PC-9 (cell line): ENCODE measurements at regions not wholly inside any gene's neighbourhood (a gene's known extent, or its start where the extent isn't known, plus 50 kb on each side); places are given as distances from the start of the nearest gene placed in this dataset.

Experiments
- BruUV-seq: library from RNA; stranded (reverse); fragments of 400-500 nt; replicated peaks from 2 replicates; lab custom pipeline; 2021; lab: Mats Ljungman, UMichigan
- CTCF ChIA-PET: fragments of 300-600 bp; sonication (Branson Sonifier 250); formaldehyde crosslinking; loops from one replicate; lab custom pipeline; 2022; ENCODE audit warnings: antibody characterized with exemption; lab: Charles Lee
- POLR2A ChIA-PET: fragments of 300-600 bp; sonication (Branson Sonifier 250); formaldehyde crosslinking; loops from one replicate; lab custom pipeline; 2022; ENCODE audit warnings: antibody characterized with exemption; ENCODE audit not compliant: unreplicated experiment; lab: Charles Lee
- DNase-seq, 2 experiments: peaks; one replicate each; pipeline versions ENCODE4 v3.0.0 to v3.0.0-alpha.2; 2015 to 2022; ENCODE audit warnings: mixed read lengths in 1 of 2
- H2AFZ ChIP-seq: fragments of 200-600 bp; sonication (generic); 2 replicates; pipeline ENCODE4 v1.8.1; 2017; ENCODE audit warnings: antibody characterized with exemption
- H3F3A ChIP-seq: fragments of 200-600 bp; sonication (generic); 2 replicates; pipeline ENCODE4 v1.8.1; 2017; ENCODE audit warnings: antibody characterized with exemption, mild to moderate bottlenecking, low read depth; ENCODE audit not compliant: insufficient read depth
- H3K27ac ChIP-seq: fragments of 200-600 bp; sonication (generic); 2 replicates; pipeline ENCODE4 v1.6.1; 2016; ENCODE audit warnings: mixed run types
- H3K27me3 ChIP-seq: fragments of 200-600 bp; sonication (generic); 2 replicates; pipeline ENCODE4 v1.6.1; 2016; ENCODE audit warnings: low read depth, mixed run types; ENCODE audit not compliant: insufficient read depth
- H3K36me3 ChIP-seq: fragments of 200-600 bp; sonication (generic); 2 replicates; pipeline ENCODE4 v1.6.1; 2016; ENCODE audit warnings: low read depth, mixed run types
- H3K4me1 ChIP-seq: fragments of 200-600 bp; sonication (generic); replicated peaks from 2 replicates; pipeline ENCODE4 v1.6.1; 2016; ENCODE audit warnings: mixed run types; ENCODE audit not compliant: insufficient read depth
- H3K4me2 ChIP-seq: fragments of 200-600 bp; sonication (generic); 2 replicates; pipeline ENCODE4 v1.6.1; 2017; ENCODE audit warnings: mixed run types
- H3K4me3 ChIP-seq: fragments of 200-600 bp; sonication (generic); 2 replicates; pipeline ENCODE4 v1.6.1; 2016; ENCODE audit warnings: mixed run types
- H3K79me2 ChIP-seq: fragments of 200-600 bp; sonication (generic); 2 replicates; pipeline ENCODE4 v1.6.1; 2017; ENCODE audit warnings: low read depth, mixed run types
- H3K9me2 ChIP-seq: fragments of 200-600 bp; sonication (generic); 2 replicates; pipeline ENCODE4 v1.8.1; 2017; ENCODE audit warnings: mild to moderate bottlenecking; ENCODE audit not compliant: insufficient read depth
- H3K9me3 ChIP-seq: fragments of 200-600 bp; sonication (generic); 2 replicates; pipeline ENCODE4 v1.8.1; 2016; ENCODE audit warnings: low read depth; ENCODE audit not compliant: insufficient read depth
- H4K20me1 ChIP-seq: fragments of 200-600 bp; sonication (generic); 2 replicates; pipeline ENCODE4 v1.8.1; 2017; ENCODE audit not compliant: insufficient read depth
- EZH2 ChIP-seq: fragments of 200-600 bp; sonication (generic); IDR thresholded peaks from 2 replicates; pipeline ENCODE4 v1.8.0; 2017; ENCODE audit warnings: antibody characterized with exemption, low read depth
- intact Hi-C: fragments of 100-400 bp; cut with micrococcal nuclease; formaldehyde crosslinking; loops from one replicate; pipeline ENCODE4 v1.10.0; 2022; ENCODE audit not compliant: unreplicated experiment
- TF ChIP-seq, protein P1 (sequence below): fragments of 200-600 bp; sonication (generic); conservative IDR thresholded peaks from 2 replicates; pipeline ENCODE4 v1.6.1; 2017; ENCODE audit warnings: mixed run types, antibody characterized with exemption, mild to moderate bottlenecking, moderate library complexity

DNA sequence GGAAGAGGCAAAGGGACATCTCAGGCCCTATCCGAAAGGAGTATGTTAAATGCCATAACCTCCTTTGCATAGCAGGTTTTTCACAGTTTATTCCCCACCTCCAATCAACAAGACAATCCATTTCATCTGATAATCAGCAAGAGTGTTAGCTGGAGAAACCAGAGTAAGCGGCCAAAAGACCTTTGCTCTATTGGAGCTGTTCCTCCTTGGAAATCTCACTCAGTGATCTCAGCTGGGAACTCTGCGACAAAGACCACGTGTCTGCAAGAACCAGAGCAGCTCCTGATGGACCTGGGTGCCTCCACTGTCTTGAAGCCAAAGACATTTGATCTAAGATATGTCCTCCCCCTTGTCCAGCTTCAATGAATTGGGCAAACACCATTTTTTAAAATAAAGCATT is 241.0 kb downstream of the SEC61B start:
- Histone ChIP-seq H3K4me3 (no peak overlapping the region), H3K79me2 (no peaks in the 10 kb centered on the region), H2AFZ (no peak overlapping the region), H3K9me3 (no peaks in the 10 kb centered on the region), H4K20me1 (no peaks in the 10 kb centered on the region), H3K27me3 (no peaks in the 10 kb centered on the region), H3K4me2 (no peak overlapping the region), H3K27ac (no peak overlapping the region), H3K9me2 (no peaks in the 10 kb centered on the region), H3K4me1 (no peaks in the 10 kb centered on the region), H3F3A (no peaks in the 10 kb centered on the region), H3K36me3 (no peaks in the 10 kb centered on the region)
- no TSS peak for BruUV-seq
- intact Hi-C loops, result no loop called here
- TF ChIP-seq, protein P1, sequence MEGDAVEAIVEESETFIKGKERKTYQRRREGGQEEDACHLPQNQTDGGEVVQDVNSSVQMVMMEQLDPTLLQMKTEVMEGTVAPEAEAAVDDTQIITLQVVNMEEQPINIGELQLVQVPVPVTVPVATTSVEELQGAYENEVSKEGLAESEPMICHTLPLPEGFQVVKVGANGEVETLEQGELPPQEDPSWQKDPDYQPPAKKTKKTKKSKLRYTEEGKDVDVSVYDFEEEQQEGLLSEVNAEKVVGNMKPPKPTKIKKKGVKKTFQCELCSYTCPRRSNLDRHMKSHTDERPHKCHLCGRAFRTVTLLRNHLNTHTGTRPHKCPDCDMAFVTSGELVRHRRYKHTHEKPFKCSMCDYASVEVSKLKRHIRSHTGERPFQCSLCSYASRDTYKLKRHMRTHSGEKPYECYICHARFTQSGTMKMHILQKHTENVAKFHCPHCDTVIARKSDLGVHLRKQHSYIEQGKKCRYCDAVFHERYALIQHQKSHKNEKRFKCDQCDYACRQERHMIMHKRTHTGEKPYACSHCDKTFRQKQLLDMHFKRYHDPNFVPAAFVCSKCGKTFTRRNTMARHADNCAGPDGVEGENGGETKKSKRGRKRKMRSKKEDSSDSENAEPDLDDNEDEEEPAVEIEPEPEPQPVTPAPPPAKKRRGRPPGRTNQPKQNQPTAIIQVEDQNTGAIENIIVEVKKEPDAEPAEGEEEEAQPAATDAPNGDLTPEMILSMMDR, result no peak
- no peak for DNase-seq
- ChIA-PET POLR2A (no interaction called here), CTCF (no interaction called here)

DNA sequence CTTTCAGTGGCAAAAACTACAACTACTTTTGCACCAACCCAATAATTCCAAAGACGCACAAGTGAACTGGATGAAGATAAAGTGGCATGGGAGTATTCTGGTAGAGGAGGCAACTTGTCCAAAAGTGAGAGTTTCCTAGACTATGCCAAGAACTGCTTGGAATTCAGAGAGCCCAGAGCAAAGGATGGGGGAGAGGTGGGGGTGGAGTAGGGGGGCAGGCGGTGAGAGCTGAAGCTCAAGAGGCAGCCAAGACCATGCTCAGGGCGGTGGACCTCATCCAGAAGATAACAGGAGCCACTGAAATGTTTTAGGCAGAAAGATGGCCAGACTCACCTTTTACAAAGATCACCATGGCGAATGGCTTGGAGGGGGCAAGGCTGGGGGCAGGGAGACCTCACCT is 242.5 kb downstream of the SEC61B start:
- TF ChIP-seq, protein P1, result no peak
- no peak for TF ChIP-seq EZH2
- Histone ChIP-seq H3K4me1 (no peaks in the 10 kb centered on the region), H3K79me2 (no peaks in the 10 kb centered on the region), H2AFZ (no peak overlapping the region), H3K9me2 (no peaks in the 10 kb centered on the region), H3K27me3 (no peaks in the 10 kb centered on the region), H3K9me3 (no peaks in the 10 kb centered on the region), H3K4me2 (no peak overlapping the region), H3K4me3 (no peak overlapping the region), H3F3A (no peaks in the 10 kb centered on the region), H3K36me3 (no peaks in the 10 kb centered on the region), H4K20me1 (no peaks in the 10 kb centered on the region), H3K27ac (no peak overlapping the region)
- no peak for DNase-seq
- CTCF ChIA-PET, result no interaction called here
- no TSS peak for BruUV-seq
- intact Hi-C loops, result no loop called here
- POLR2A ChIA-PET, result no interaction called here

DNA sequence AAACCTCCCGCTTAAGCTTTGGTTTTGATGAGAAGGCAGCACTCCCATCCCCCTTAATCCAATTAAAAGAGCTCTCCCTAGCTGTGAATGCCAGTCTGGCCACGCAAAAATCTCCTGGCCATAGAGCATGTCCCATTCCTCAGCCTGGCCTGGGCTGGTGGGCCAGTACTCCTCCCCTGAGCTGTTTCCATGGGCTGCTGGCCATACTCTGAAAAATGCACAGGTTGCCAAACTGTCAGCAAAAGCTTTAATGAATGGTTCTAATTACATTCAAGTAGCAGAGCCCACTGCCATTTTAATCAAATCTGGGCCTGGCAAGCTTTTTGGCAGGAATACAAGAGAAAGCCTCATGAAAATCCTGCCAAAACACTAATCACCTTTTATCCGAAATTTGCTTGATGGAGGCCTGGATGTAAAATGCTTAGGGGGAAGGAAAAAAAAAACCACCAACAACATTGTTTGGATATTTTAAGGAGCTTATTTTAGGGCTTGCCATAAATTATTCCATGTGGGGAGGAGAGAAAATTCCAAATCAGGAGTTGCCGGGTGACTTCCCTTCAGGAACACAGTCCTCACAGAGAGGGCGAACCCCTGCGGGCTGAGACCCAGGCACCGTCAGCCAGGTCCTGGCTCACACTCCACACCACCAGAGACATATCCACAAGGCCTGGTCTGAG is 243.3 kb downstream of the SEC61B start:
- Histone ChIP-seq H2AFZ (no peak overlapping the region), H3K4me1 (no peaks in the 10 kb centered on the region), H3K9me3 (no peaks in the 10 kb centered on the region), H3K4me3 (no peak overlapping the region), H4K20me1 (no peaks in the 10 kb centered on the region), H3K36me3 (no peaks in the 10 kb centered on the region), H3K27me3 (no peaks in the 10 kb centered on the region), H3F3A (no peaks in the 10 kb centered on the region), H3K79me2 (no peaks in the 10 kb centered on the region), H3K4me2 (no peak overlapping the region), H3K27ac (no peak overlapping the region), H3K9me2 (no peaks in the 10 kb centered on the region)
- intact Hi-C loops, result no loop called here
- ChIA-PET POLR2A (no interaction called here), CTCF (interaction anchor here (0.6 kb wide), 1 partner anchor 51 kb away, joined by 3 read pairs; no protein-coding TSS in a partner anchor)
- DNase-seq, result no peak
- TF ChIP-seq, protein P1, result no peak
- TF ChIP-seq EZH2, result no peak
- no TSS peak for BruUV-seq
